Vagina (tissue), 2 donors: ENCODE measurements at regions not wholly inside any gene's neighbourhood (a gene's known extent, or its start where the extent isn't known, plus 50 kb on each side); places are given as distances from the start of the nearest gene placed in this dataset.

Source experiments
- DNase-seq, 2 donors: peaks; one replicate each; pipeline ENCODE4 v3.0.0-alpha.2; 2017; ENCODE audit errors: extremely low spot score in 2 of 2
- H3K27ac ChIP-seq: fragments of 200-600 bp; sonication (generic); one replicate; pipeline ENCODE4 v1.5.1; 2019
- H3K27me3 ChIP-seq: fragments of 200-600 bp; sonication (generic); one replicate; pipeline ENCODE4 v1.5.1; 2019
- H3K36me3 ChIP-seq, 2 donors: fragments of 200-600 bp; sonication (generic); one replicate each; pipeline ENCODE4 v1.5.1; 2017 to 2019
- H3K4me1 ChIP-seq: fragments of 200-600 bp; sonication (generic); one replicate; pipeline ENCODE4 v1.5.1; 2019
- H3K4me3 ChIP-seq, 2 donors: fragments of 200-600 bp; sonication (generic); 1 replicate in 1 of 2; 2 replicates in 1 of 2; pipeline ENCODE4 v1.5.1; 2016 to 2019
- H3K9me3 ChIP-seq: fragments of 200-600 bp; sonication (generic); one replicate; pipeline ENCODE4 v1.5.1; 2019
- CTCF ChIP-seq, 3 experiments: fragments of 450-650 bp in 2 of 3; fragments of 200-600 bp in 1 of 3; sonication (generic) in 1 of 3; IDR thresholded peaks; one replicate each; pipeline ENCODE4 v1.5.1; 2017 to 2019; ENCODE audit warnings: antibody characterized with exemption in 3 of 3, mild to moderate bottlenecking in 2 of 3, moderate library complexity in 2 of 3
- POLR2A ChIP-seq, 2 donors: fragments of 450-650 bp; IDR thresholded peaks; one replicate each; pipeline ENCODE4 v1.6.1; 2017; ENCODE audit warnings: antibody characterized with exemption in 2 of 2, mild to moderate bottlenecking in 2 of 2, moderate library complexity in 2 of 2
- POLR2AphosphoS5 ChIP-seq, 2 donors: sonication (generic); formaldehyde crosslinking; IDR thresholded peaks; one replicate each; pipeline ENCODE4 v1.9.0; 2017; ENCODE audit warnings: antibody characterized with exemption in 2 of 2, mild to moderate bottlenecking in 2 of 2, low read depth in 1 of 2; ENCODE audit not compliant: insufficient read depth in 1 of 2
- intact Hi-C: fragments of 100-400 bp; cut with DNase I; formaldehyde crosslinking; loops from one replicate; pipeline ENCODE4 v1.15.1; 2023

- no peak overlapping the region for H3K4me3 ChIP-seq
- no peak for DNase-seq
- H3K27me3 ChIP-seq, result no peaks in the 10 kb centered on the region
- no peaks in the 10 kb centered on the region for H3K36me3 ChIP-seq
- intact Hi-C loops, result no loop called here
- H3K27ac ChIP-seq, result no peak overlapping the region
- no peaks in the 10 kb centered on the region for H3K9me3 ChIP-seq
- TF ChIP-seq POLR2AphosphoS5 (IDR thresholded peaks at IDR 0.05; ENCODE audit: insufficient read depth in 1 of 2, low read depth in 1 of 2), result no peak
- no peak for TF ChIP-seq CTCF (IDR thresholded peaks at IDR 0.05)
- no peak for TF ChIP-seq POLR2A (IDR thresholded peaks at IDR 0.05)
- no peaks in the 10 kb centered on the region for H3K4me1 ChIP-seq
Measured at GRCh38 chr2:151083856-151084795, 177.5 kb downstream of the RBM43 start.

- Histone ChIP-seq H3K4me1 (no peaks in the 10 kb centered on the region), H3K4me3 (no peak overlapping the region), H3K27me3 (no peaks in the 10 kb centered on the region), H3K36me3 (no peaks in the 10 kb centered on the region), H3K27ac (no peak overlapping the region), H3K9me3 (no peaks in the 10 kb centered on the region)
- DNase-seq, result no peak
- TF ChIP-seq POLR2A (IDR thresholded peaks at IDR 0.05) (no peak), POLR2AphosphoS5 (IDR thresholded peaks at IDR 0.05; ENCODE audit: insufficient read depth in 1 of 2, low read depth in 1 of 2) (no peak), CTCF (IDR thresholded peaks at IDR 0.05) (no peak)
- intact Hi-C loops, result no loop called here
Measured at GRCh38 chr2:151078889-151079288, 182.8 kb downstream of the RBM43 start.

GRCh38 chr2:151071906-151072305 lies 189.8 kb downstream of the RBM43 start:
- no peaks in the 10 kb centered on the region for H3K27me3 ChIP-seq
- H3K27ac ChIP-seq, result no peak overlapping the region
- no peak for TF ChIP-seq CTCF (IDR thresholded peaks at IDR 0.05)
- no peak for TF ChIP-seq POLR2AphosphoS5 (IDR thresholded peaks at IDR 0.05; ENCODE audit: insufficient read depth in 1 of 2, low read depth in 1 of 2)
- no peak for TF ChIP-seq POLR2A (IDR thresholded peaks at IDR 0.05)
- no peaks in the 10 kb centered on the region for H3K4me1 ChIP-seq
- H3K9me3 ChIP-seq, result no peaks in the 10 kb centered on the region
- no peak overlapping the region for H3K4me3 ChIP-seq
- no peaks in the 10 kb centered on the region for H3K36me3 ChIP-seq
- DNase-seq, result no peak
- intact Hi-C loops, result no loop called here

- H3K36me3 ChIP-seq, result no peaks in the 10 kb centered on the region
- no peak for TF ChIP-seq POLR2A (IDR thresholded peaks at IDR 0.05)
- no peak for TF ChIP-seq CTCF (IDR thresholded peaks at IDR 0.05)
- TF ChIP-seq POLR2AphosphoS5 (IDR thresholded peaks at IDR 0.05; ENCODE audit: insufficient read depth in 1 of 2, low read depth in 1 of 2), result no peak
- H3K27ac ChIP-seq, result no peak overlapping the region
- no peak for DNase-seq
- no peaks in the 10 kb centered on the region for H3K27me3 ChIP-seq
- H3K9me3 ChIP-seq, result no peaks in the 10 kb centered on the region
- intact Hi-C loops, result no loop called here
- no peak overlapping the region for H3K4me3 ChIP-seq
- H3K4me1 ChIP-seq, result no peaks in the 10 kb centered on the region
Measured at GRCh38 chr2:151071382-151071781, 190.3 kb downstream of the RBM43 start.

GRCh38 chr2:151070253-151070652 lies 191.4 kb downstream of the RBM43 start:
- TF ChIP-seq CTCF (IDR thresholded peaks at IDR 0.05) (no peak), POLR2A (IDR thresholded peaks at IDR 0.05) (no peak), POLR2AphosphoS5 (IDR thresholded peaks at IDR 0.05; ENCODE audit: insufficient read depth in 1 of 2, low read depth in 1 of 2) (no peak)
- no peaks in the 10 kb centered on the region for H3K27me3 ChIP-seq
- H3K4me3 ChIP-seq, result no peak overlapping the region
- H3K4me1 ChIP-seq, result no peaks in the 10 kb centered on the region
- intact Hi-C loops, result no loop called here
- no peak overlapping the region for H3K27ac ChIP-seq
- no peaks in the 10 kb centered on the region for H3K36me3 ChIP-seq
- H3K9me3 ChIP-seq, result no peaks in the 10 kb centered on the region
- DNase-seq, result no peak
